ENCODE measurements at regions not wholly inside any gene's neighbourhood (a gene's known extent, or its start where the extent isn't known, plus 50 kb on each side); places are given as distances from the start of the nearest gene placed in this dataset.
"Not testable (repeated sequence)": the region's sequence is repeated elsewhere in the genome, so short reads cannot be mapped to it uniquely, and the experiment has no call there.

DNA sequence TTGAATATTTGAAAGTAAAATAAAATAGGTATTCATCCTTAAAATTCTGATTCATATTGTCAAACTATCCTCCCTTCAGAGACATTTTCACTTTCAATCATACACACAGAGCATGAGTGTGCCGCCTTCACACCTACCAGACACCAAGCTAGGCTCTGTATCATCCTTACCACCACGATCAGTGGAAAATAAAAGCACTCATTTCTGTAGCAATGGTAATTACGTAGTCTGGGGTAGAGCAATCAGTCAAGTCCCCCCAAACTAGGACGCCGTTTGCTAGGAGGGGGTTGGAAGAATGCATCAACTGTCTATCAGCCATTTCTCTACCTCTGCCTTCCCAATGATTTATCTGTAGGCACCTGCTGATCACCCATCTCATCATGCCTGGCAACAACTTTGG, 84.6 kb upstream of the GRIN2A start:
- intact Hi-C loops (cut with DNase I) = no loop called here
- DNase-seq = peak in 2 of 42 donors; percentile 13 to 25

DNA sequence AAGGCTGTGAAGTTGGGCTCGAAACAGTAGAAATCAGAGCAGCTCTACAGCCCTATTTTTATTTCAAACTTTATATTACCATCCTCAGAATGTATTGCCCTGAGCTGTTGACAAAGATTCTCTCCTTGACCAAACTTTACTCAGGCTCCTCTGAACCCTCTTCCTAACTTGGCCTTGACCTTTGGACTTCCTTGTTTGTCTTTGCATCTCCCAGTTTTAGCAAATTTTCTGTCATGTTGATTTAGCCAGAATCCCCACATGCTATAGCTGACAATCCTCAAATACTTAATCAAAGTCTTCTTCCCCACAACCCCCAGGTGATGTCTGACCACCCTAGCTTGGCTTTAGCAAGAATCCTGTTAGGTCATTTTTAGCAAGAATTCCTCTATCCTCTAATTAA, 87.4 kb upstream of the GRIN2A start:
- intact Hi-C loops (cut with DNase I) = no loop called here
- no peak for DNase-seq

DNA sequence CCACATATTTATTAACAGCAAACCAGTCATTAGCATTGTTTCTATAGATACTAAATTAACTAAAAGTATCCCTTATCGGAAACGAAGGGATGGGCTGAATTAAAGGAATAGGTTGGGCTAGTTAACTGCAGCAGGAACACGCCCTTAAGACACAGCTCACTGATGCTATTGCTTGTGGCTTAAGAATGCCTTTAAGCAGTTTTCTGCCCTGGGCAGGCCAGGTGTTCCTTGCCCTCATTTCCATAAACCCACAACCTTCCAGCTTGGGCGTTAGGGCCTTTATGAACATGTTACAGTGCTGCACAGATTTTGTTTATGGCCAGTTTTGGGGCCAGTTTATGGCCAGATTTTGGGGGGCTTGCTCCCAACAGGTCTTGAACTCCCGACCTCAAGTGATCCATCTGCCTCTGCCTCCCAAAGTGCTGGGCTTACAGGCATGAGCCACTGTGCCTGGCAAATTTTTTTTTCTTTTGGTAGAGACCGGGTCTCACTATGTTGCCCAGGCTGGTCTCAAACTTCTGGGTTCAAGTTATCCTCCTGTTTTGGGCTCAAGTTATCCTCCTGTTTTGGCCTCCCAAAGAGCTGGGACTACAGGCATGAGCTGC, 90.1 kb upstream of the GRIN2A start:
- intact Hi-C loops (cut with DNase I); DNase-seq: not testable (repeated sequence)

DNA sequence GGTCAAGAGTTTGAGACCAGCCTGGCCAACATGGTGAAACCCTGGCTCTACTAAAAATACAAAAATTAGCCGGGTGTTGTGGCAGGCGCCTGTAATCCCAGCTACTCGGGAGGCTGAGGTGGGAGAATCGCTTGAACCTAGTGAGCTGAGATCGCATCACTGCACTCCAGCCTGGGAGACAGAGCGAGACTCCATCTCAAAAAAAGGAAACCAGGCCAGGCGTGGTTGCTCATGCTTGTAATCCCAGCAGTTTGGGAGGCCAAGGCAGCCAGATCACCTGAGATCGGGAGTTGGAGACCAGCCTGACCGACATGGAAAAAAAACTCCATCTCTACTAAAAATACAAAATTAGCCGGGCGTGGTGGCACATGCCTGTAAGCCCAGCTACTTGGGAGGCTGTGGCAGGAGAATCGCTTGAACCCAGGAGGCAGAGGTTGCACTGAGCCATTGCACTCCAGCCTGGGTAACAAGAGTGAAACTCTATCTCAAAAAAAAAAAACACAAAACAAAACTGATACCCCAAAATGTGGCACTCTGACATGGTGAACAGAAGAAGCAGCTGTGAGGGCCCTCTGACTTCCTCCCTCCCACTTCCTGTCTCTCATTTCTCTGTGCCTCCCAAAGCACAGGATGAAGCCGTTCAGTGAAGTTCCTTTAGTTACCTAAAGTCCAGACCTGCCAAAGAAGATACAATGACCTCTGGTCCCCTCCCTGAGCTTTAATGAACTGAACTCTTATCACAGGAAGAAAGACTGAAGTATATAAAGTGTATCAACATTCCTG, 93.2 kb upstream of the GRIN2A start:
- DNase-seq; intact Hi-C loops (cut with DNase I): not testable (repeated sequence)

DNA sequence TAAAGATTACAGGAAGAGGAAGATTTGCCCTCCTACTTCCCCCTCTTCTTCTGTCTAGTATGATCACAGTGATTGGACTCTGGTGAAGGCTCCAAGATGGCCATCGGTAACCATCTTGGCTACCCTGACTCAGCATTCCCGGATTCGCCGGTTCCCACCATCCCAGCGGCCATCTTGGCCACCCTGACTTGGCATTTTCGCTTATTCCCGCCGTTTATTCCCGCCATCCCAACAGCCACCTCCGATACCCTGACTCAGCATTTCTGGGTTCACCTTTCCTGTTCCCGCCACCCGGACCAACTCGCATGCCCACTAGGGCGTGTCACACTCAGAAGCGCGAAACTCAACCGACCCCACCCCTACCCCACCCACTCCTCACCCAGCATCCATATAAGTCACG, 95.4 kb upstream of the GRIN2A start:
- DNase-seq = no peak
- intact Hi-C loops (cut with DNase I) = no loop called here

DNA sequence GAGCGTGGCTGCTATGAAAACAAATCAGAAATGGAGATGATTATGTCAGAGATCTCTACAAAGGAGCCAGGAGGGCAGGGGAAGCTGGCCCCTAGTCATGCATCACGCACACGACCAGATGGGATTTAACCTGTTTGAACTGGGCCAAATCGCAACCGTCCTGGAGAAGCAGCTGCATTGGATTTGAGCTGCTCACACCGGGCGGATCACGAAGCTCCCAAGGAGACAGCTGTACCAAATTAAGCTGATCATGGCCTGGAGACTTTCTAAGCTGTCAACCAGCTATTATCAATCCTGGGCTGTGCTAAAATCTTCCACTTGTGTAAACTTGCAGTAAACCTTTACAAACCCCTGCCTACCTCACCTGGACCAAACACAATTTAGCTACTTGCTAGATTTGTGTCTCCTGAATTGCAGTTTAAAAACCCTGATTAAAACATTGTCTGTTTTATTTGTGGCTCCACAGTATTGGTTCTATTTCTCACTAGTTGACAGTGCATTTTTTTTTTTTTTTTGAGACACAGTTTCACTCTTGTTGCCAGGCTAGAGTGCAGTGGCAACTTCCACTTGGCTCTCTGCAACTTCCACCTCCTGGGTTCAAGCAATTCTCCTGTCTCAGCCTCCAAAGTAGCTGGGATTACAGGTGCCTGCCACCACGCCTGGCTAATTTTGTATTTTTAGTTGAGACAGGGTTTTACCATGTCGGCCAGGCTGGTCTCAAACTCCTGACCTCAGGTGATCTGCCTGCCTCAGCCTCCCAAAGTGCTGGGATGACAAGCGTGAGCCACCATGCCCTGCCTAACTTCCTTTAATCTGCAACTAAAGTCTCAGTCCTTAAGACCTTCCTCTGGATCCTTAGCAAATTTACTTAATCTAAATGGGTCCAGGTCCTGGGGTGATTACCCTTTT, 98.3 kb upstream of the GRIN2A start:
- intact Hi-C loops (cut with DNase I) = no loop called here
- no peak for DNase-seq

DNA sequence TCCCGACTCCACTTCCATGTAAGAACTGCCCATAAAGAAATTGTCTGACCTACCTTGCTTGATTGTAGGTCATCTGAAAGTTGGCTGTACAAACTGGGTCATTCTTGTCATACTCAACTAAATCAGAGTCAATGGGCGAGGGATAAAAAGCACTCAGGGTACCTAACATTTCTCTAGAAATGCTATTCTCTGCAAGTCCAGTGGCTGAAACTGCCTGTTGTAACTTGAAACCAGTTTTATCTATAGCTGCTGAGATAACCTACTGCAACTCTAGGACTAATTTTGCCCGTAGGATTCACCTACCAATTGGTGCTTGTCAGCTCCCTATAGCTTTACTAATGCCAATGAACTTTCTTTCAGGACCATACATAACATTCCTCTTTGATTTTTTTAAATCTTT, 100.1 kb upstream of the GRIN2A start:
- intact Hi-C loops (cut with DNase I) = no loop called here
- no peak for DNase-seq

DNA sequence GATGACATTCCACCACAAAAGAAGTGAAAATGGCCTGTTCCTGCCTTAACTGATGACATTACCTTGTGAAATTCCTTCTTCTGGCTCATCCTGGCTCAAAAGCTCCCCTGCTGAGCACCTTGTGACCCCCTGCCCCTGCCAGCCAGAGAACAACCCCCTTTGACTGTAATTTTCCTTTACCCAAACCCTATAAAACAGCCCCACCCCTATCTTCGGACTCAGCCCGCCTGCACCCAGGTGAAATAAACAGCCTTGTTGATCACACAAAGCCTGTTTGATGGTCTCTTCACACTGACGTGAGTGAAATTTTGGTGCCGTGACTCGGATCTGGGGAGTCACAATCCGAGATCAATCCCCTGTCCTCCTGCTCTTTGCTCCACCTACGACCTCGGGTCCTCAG, 101.0 kb upstream of the GRIN2A start:
- DNase-seq; intact Hi-C loops (cut with DNase I): not testable (repeated sequence)

DNA sequence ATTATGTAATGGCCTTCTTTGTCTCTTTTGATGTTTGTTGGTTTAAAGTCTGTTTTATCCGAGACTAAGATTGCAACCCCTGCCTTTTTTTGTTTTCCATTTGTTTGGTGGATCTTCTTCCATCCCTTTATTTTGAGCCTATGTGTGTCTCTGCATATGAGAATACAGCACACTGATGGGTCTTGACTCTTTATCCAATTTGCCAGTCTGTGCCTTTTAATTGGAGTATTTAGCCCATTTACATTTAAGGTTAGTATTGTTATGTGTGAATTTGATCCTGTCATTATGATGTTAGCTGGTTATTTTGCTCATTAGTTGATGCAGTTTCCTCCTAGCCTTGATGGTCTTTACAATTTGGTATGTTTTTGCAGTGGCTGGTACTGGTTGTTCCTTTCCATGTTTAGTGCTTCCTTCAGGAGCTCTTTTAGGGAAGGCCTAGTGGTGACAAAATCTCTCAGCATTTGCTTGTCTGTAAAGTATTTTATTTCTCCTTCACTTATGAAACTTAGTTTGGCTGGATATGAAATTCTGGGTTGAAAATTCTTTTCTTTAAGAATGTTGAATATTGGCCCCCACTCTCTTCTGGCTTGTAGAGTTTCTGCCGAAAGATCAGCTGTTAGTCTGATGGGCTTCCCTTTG, 95.3 kb upstream of the ATF7IP2 start:
- intact Hi-C loops (cut with DNase I); DNase-seq: not testable (repeated sequence)

DNA sequence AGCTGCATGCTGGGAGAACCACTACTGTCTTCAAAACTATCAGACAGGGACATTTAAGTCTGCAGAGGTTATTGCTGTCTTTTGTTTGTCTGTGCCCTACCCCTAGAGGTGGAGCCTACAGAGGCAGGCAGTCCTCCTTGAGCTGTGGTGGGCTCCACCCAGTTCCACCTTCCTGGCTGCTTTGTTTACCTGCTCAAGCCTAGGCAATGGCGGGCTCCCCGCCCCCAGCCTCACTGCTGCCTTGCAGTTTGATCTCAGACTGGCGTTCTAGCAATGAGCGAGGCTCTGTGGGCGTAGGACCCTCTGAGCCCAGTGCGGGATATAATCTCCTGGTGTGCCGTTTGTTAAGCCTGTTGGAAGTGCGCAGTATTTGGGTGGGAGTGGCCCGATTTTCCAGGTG, 93.7 kb upstream of the ATF7IP2 start:
- intact Hi-C loops (cut with DNase I); DNase-seq: not testable (repeated sequence)

DNA sequence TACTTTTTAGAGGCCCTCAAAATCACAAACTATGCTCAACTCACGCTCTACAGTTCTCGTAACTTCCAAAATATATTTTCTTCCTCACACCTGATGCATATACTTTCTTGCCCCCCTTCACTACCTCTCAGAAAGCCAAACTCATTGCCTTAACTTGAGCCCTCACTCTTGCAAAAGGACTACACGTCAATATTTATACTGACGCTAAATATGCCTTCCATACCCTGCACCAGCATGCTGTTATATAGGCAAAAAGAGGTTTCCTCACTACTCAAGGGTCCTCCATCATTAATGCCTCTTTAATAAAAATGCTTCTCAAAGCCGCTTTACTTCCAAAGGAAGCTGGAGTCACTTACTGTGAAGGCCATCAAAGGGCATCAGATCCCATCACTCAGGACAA, 92.9 kb upstream of the ATF7IP2 start:
- DNase-seq; intact Hi-C loops (cut with DNase I): not testable (repeated sequence)

DNA sequence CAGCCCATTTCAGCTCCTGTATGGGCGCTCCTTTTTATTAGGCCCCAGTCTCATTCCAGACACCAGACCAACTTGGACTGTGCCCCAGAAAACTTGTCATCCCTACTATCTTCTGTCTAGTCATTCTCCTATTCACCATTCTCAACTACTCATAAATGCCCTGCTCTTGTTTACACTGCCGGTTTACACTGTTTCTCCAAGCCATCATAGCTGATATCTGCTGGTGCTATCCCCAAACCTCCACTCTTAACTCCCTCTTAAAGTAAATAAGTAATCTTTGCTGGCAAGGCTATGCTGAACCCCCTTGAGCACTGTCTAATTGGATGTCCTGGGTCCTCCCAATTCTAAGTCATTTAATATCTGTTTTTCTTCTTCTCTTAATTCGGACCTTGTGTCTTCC, 91.7 kb upstream of the ATF7IP2 start:
- DNase-seq; intact Hi-C loops (cut with DNase I): not testable (repeated sequence)

DNA sequence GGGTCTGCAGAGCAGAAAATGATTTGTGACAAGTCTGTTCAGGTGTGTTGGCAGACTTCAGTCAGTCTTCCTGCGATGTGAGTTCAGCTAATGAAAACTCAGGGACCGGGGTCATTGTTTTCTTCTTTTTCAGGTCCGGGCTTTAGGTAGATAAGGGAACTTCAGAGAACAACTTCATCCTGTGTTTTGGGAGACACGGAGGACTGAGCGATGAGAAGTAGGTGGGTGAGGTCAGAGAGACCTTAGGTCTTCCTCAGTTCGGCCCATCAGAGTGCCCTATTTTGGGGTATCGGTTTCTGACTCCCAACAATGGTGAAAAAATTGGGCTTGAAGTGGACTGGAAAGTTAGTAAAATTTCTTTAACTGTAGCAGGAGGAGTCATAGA, 88.9 kb upstream of the ATF7IP2 start:
- intact Hi-C loops (cut with DNase I) = no loop called here
- peak in 1 of 42 donors; percentile 28 for DNase-seq

DNA sequence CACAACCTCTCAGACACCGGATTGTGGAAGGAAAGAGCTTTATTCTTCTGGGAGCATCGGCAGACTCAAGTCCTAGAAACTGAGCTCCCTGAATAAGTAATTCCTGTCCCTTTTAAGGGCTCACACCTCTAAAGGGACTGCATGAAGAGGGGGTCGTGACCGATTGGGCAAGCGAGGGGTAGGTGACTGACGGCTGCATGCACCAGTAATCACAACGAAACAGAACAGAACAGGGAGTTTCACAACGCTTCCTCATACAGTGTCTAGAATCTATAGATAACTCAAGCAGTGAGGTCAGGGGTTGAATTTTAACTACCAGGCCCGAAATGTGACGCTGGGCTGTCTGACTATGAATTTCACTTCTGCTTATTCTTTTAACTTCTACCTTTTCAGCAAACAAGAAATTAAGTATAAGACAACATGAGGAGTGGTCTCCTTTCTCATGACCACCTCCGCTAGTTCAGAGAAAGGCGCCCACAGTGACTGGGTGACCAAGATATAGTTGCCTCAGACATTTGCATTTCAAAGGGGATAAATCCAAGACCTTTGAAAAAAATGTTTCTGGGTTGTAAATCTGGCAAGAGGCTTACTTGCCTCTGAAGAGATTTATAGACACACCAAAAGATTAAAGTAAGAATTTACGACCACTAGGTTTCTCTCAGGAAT, 88.4 kb upstream of the ATF7IP2 start:
- intact Hi-C loops (cut with DNase I) = no loop called here
- DNase-seq = peak in 30 of 42 donors; percentile 9 to 63 (median 28)

DNA sequence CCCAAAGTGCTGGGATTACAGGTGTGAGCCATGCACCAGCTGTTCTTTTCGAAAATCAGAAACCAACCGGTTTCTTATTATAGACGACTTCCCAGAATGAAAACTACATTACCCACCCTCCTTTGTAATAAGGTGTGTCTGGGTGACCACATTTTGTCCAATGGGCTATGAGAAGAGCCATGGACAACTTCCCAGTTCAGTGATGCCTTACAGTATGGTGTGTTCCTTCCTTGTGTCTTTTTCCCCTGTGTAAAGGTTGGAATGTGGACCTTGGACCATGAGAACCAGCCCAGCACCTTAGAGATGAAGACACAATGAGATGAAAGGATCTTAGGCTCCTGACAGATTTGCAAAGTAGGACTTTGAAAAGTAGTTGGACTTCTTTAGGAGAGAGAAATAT, 85.0 kb upstream of the ATF7IP2 start:
- peak in 1 of 42 donors; percentile 14 for DNase-seq
- intact Hi-C loops (cut with DNase I) = no loop called here

DNA sequence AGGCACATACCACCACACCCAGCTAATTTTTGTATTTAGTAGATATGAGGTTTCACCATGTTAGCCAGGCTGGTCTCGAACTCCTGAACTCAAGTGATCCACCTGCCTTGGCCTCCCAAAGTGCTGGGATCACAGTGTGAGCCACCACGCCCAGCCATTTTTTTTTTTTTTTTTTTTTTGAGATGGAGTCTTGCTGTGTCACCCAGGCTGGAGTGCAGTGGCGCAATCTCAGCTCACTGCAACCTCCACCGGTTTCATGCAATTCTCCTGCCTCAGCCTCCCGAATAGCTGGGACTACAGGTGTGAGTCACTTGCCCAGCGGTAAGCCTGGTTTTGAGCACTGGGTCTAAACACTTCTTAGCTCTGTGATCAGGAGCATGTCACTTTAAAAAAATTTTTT, 84.3 kb upstream of the ATF7IP2 start:
- intact Hi-C loops (cut with DNase I) = not testable (repeated sequence)
- DNase-seq = peak in 1 of 42 donors; percentile 19

DNA sequence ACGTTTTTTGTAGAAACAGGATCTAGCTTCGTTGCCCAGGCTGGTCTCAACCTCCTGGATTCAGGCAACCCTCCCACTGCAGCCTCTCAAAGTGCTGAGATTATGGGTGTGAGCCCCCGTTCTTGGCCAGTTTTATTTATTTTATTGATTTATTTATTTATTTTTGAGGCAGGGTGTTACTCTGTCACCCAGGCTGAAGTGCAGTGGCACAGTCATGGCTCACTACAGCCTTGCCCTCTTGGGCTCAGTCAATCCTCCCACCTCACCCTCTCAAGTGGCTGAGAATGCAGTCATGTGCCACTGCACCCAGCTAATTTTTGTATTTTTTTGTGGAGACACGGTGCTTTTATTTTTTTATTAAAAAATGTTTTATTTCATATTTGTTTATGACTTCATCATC, 79.9 kb upstream of the ATF7IP2 start:
- no peak for DNase-seq
- intact Hi-C loops (cut with DNase I) = no loop called here

DNA sequence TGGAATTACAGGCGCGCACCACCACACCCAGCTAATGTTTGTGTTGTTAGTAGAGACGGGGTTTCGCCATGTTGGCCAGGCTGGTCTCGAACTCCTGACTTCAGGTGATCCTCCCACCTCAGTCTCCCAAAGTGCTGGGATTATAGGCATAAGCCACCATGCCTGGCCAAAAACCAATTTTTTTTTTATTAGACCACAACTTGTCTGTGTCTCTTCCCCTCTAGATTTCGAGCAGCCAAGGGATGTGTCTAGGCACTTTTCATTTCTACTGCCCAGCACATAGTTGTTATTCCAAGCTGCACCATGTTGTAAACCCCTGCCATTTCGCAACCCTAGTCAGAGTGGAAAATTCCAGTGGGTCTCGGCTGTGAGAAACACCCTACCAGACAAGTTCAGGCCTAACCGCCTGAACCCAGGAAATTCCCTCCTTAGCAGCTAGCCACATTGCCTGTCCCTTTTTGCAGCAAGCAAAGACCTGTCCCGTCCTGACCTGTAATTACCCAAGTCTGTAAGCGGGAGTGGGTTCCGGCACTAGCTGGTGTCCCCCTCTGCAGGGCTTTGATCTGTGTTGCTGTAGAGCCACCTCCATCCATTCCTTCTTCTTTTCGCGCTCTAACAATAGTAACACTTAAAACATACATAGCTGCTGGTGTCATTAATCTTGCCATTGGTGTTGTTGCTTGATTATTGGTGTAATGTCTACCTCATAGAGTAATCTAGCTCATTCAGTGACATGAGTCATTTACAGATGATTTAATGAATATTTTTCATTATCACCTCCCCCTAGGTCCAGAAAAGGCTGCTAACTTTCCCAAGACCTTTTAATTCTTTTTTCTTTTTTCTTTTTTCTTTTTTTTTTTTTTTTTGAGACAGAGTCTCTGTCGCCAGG, 77.3 kb upstream of the ATF7IP2 start:
- intact Hi-C loops (cut with DNase I) = no loop called here

More for the DNA sequence above, 77.3 kb upstream of the ATF7IP2 start:
- DNase-seq = no peak
